ENCODE measurements at regions not wholly inside any gene's neighbourhood (a gene's known extent, or its start where the extent isn't known, plus 50 kb on each side); places are given as distances from the start of the nearest gene placed in this dataset.

- DNase-seq: no peak
These were observed 265.4 kb upstream of the B3GAT1 start for GRCh38 chr11:134677397-134677822.

- no peak for DNase-seq
These were observed 264.7 kb upstream of the B3GAT1 start for GRCh38 chr11:134676516-134677287.

- no peak for DNase-seq
These were observed 263.9 kb upstream of the B3GAT1 start for GRCh38 chr11:134675983-134676382.

GRCh38 chr11:134674974-134675373, 262.9 kb upstream of the B3GAT1 start:
- DNase-seq: no peak

GRCh38 chr11:134670961-134671370, 258.9 kb upstream of the B3GAT1 start:
- DNase-seq: no peak

- no peak for DNase-seq
These were observed 258.3 kb upstream of the B3GAT1 start for GRCh38 chr11:134670247-134670782.

GRCh38 chr11:134669796-134670195, 257.8 kb upstream of the B3GAT1 start:
- DNase-seq: no peak

- no peak for DNase-seq
These were observed 256.8 kb upstream of the B3GAT1 start for GRCh38 chr11:134668796-134669195.

- DNase-seq: no peak
These were observed 256.0 kb upstream of the B3GAT1 start for GRCh38 chr11:134668076-134668475.

GRCh38 chr11:134667505-134667904, 255.5 kb upstream of the B3GAT1 start:
- DNase-seq: no peak

- DNase-seq: no peak
These were observed 255.1 kb upstream of the B3GAT1 start for GRCh38 chr11:134667175-134667500.

- DNase-seq: no peak
These were observed 254.5 kb upstream of the B3GAT1 start for GRCh38 chr11:134666273-134667174.

GRCh38 chr11:134665571-134666270, 253.7 kb upstream of the B3GAT1 start:
- DNase-seq: no peak

- no peak for DNase-seq
These were observed 253.1 kb upstream of the B3GAT1 start for GRCh38 chr11:134665188-134665535.

- no peak for DNase-seq
These were observed 252.6 kb upstream of the B3GAT1 start for GRCh38 chr11:134664447-134665187.

GRCh38 chr11:134663506-134664313, 251.7 kb upstream of the B3GAT1 start:
- no peak for DNase-seq

GRCh38 chr11:134662629-134663360, 250.8 kb upstream of the B3GAT1 start:
- DNase-seq: no peak

GRCh38 chr11:134661660-134662059, 249.6 kb upstream of the B3GAT1 start:
- DNase-seq: no peak

- no peak for DNase-seq
These were observed 248.4 kb upstream of the B3GAT1 start for GRCh38 chr11:134660416-134660815.

- no peak for DNase-seq
These were observed 247.8 kb upstream of the B3GAT1 start for GRCh38 chr11:134659882-134660281.

Data from NCI-H1417 (cell line).